GM23338 (cell line): ENCODE measurements at regions not wholly inside any gene's neighbourhood (a gene's known extent, or its start where the extent isn't known, plus 50 kb on each side); places are given as distances from the start of the nearest gene placed in this dataset.

Experiments
- CREB1 ChIP-seq: fragments of 250-450 bp; sonication (Bioruptor Pico); IDR thresholded peaks from 2 replicates; pipeline ENCODE4 v1.5.0; 2020; ENCODE audit warnings: low read depth, mild to moderate bottlenecking, moderate library complexity
- ETS1 ChIP-seq: IDR thresholded peaks from 2 replicates; pipeline ENCODE4 v1.6.1; 2016; ENCODE audit warnings: antibody characterized with exemption
- EZH2 ChIP-seq: fragments of 200-600 bp; sonication (generic); IDR thresholded peaks from one replicate; pipeline ENCODE4 v1.8.0; 2017; ENCODE audit warnings: antibody characterized with exemption, mild to moderate bottlenecking, low read depth; ENCODE audit not compliant: unreplicated experiment
- EZH2phosphoT487 ChIP-seq: fragments of 200-600 bp; sonication (generic); IDR thresholded peaks from one replicate; pipeline ENCODE4 v1.8.1; 2018; ENCODE audit warnings: antibody characterized with exemption; ENCODE audit not compliant: unreplicated experiment
- JUNB ChIP-seq: IDR thresholded peaks from one replicate; pipeline ENCODE4 v1.6.1; 2016; ENCODE audit warnings: antibody characterized with exemption; ENCODE audit not compliant: unreplicated experiment
- NANOG ChIP-seq: IDR thresholded peaks from 2 replicates; pipeline ENCODE4 v1.6.1; 2016; ENCODE audit warnings: antibody characterized with exemption, borderline replicate concordance
- POLR2AphosphoS5 ChIP-seq: IDR thresholded peaks from 2 replicates; pipeline ENCODE4 v1.6.1; 2016; ENCODE audit warnings: antibody characterized with exemption, low read depth
- REST ChIP-seq: IDR thresholded peaks from one replicate; pipeline ENCODE4 v1.6.1; 2018; ENCODE audit warnings: antibody characterized with exemption; ENCODE audit not compliant: unreplicated experiment
- STAT1 ChIP-seq: IDR thresholded peaks from one replicate; pipeline ENCODE4 v1.6.1; 2016; ENCODE audit warnings: antibody characterized with exemption; ENCODE audit not compliant: unreplicated experiment
- ZNF114 ChIP-seq: fragments of 250-450 bp; sonication (Bioruptor Pico); IDR thresholded peaks from 2 replicates; pipeline ENCODE4 v1.5.0; 2020; ENCODE audit warnings: mild to moderate bottlenecking, moderate library complexity
- ZNF331 ChIP-seq: fragments of 250-450 bp; sonication (Bioruptor Pico); IDR thresholded peaks from 2 replicates; pipeline ENCODE4 v1.5.0; 2020; ENCODE audit warnings: low read depth, mild to moderate bottlenecking, moderate library complexity
- TF ChIP-seq, protein P1 (sequence below), 2 experiments: fragments of 200-600 bp in 1 of 2; sonication (generic) in 1 of 2; conservative IDR thresholded peaks; 2 replicates each; pipeline versions ENCODE4 v1.5.1 to v1.6.1; 2016 to 2017; ENCODE audit warnings: antibody characterized with exemption in 2 of 2, low read depth in 2 of 2, mild to moderate bottlenecking in 2 of 2, moderate library complexity in 1 of 2
- TF ChIP-seq, protein P2 (sequence below): fragments of 250-450 bp; sonication (Bioruptor Pico); IDR thresholded peaks from 2 replicates; pipeline ENCODE4 v1.5.0; 2020; ENCODE audit warnings: mild to moderate bottlenecking, moderate library complexity

GRCh38 chr12:29081101-29081500, 68.0 kb upstream of the FAR2 start:
- TF ChIP-seq, protein P1, sequence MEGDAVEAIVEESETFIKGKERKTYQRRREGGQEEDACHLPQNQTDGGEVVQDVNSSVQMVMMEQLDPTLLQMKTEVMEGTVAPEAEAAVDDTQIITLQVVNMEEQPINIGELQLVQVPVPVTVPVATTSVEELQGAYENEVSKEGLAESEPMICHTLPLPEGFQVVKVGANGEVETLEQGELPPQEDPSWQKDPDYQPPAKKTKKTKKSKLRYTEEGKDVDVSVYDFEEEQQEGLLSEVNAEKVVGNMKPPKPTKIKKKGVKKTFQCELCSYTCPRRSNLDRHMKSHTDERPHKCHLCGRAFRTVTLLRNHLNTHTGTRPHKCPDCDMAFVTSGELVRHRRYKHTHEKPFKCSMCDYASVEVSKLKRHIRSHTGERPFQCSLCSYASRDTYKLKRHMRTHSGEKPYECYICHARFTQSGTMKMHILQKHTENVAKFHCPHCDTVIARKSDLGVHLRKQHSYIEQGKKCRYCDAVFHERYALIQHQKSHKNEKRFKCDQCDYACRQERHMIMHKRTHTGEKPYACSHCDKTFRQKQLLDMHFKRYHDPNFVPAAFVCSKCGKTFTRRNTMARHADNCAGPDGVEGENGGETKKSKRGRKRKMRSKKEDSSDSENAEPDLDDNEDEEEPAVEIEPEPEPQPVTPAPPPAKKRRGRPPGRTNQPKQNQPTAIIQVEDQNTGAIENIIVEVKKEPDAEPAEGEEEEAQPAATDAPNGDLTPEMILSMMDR (conservative IDR thresholded peaks at IDR 0.05; ENCODE audit: low read depth in 2 of 2), result no peak
- no peak for TF ChIP-seq POLR2AphosphoS5
- TF ChIP-seq CREB1 (CRISPR knock-in tag), result no peak
- no peak for TF ChIP-seq REST
- no peak for TF ChIP-seq ETS1
- TF ChIP-seq EZH2phosphoT487, result no peak
- TF ChIP-seq EZH2, result no peak
- no peak for TF ChIP-seq ZNF331 (CRISPR knock-in tag)
- no peak for TF ChIP-seq ZNF114 (CRISPR knock-in tag)
- no peak for TF ChIP-seq JUNB
- no peak for TF ChIP-seq NANOG
- TF ChIP-seq, protein P2, sequence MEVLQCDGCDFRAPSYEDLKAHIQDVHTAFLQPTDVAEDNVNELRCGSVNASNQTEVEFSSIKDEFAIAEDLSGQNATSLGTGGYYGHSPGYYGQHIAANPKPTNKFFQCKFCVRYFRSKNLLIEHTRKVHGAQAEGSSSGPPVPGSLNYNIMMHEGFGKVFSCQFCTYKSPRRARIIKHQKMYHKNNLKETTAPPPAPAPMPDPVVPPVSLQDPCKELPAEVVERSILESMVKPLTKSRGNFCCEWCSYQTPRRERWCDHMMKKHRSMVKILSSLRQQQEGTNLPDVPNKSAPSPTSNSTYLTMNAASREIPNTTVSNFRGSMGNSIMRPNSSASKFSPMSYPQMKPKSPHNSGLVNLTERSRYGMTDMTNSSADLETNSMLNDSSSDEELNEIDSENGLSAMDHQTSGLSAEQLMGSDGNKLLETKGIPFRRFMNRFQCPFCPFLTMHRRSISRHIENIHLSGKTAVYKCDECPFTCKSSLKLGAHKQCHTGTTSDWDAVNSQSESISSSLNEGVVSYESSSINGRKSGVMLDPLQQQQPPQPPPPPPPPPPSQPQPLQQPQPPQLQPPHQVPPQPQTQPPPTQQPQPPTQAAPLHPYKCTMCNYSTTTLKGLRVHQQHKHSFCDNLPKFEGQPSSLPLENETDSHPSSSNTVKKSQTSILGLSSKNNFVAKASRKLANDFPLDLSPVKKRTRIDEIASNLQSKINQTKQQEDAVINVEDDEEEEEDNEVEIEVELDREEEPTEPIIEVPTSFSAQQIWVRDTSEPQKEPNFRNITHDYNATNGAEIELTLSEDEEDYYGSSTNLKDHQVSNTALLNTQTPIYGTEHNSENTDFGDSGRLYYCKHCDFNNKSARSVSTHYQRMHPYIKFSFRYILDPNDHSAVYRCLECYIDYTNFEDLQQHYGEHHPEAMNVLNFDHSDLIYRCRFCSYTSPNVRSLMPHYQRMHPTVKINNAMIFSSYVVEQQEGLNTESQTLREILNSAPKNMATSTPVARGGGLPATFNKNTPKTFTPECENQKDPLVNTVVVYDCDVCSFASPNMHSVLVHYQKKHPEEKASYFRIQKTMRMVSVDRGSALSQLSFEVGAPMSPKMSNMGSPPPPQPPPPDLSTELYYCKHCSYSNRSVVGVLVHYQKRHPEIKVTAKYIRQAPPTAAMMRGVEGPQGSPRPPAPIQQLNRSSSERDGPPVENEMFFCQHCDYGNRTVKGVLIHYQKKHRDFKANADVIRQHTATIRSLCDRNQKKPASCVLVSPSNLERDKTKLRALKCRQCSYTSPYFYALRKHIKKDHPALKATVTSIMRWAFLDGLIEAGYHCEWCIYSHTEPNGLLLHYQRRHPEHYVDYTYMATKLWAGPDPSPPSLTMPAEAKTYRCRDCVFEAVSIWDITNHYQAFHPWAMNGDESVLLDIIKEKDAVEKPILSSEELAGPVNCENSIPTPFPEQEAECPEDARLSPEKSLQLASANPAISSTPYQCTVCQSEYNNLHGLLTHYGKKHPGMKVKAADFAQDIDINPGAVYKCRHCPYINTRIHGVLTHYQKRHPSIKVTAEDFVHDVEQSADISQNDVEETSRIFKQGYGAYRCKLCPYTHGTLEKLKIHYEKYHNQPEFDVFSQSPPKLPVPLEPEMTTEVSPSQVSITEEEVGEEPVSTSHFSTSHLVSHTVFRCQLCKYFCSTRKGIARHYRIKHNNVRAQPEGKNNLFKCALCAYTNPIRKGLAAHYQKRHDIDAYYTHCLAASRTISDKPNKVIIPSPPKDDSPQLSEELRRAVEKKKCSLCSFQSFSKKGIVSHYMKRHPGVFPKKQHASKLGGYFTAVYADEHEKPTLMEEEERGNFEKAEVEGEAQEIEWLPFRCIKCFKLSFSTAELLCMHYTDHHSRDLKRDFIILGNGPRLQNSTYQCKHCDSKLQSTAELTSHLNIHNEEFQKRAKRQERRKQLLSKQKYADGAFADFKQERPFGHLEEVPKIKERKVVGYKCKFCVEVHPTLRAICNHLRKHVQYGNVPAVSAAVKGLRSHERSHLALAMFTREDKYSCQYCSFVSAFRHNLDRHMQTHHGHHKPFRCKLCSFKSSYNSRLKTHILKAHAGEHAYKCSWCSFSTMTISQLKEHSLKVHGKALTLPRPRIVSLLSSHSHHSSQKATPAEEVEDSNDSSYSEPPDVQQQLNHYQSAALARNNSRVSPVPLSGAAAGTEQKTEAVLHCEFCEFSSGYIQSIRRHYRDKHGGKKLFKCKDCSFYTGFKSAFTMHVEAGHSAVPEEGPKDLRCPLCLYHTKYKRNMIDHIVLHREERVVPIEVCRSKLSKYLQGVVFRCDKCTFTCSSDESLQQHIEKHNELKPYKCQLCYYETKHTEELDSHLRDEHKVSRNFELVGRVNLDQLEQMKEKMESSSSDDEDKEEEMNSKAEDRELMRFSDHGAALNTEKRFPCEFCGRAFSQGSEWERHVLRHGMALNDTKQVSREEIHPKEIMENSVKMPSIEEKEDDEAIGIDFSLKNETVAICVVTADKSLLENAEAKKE (CRISPR knock-in tag), result no peak
- no peak for TF ChIP-seq STAT1
